H1 (cell line): ENCODE measurements at regions not wholly inside any gene's neighbourhood (a gene's known extent, or its start where the extent isn't known, plus 50 kb on each side); places are given as distances from the start of the nearest gene placed in this dataset.

Experiments used
- CTCF ChIA-PET: fragments of 300-600 bp; sonication (Branson Sonifier 250); formaldehyde crosslinking; loops from one replicate; lab custom pipeline; 2021; ENCODE audit not compliant: partially characterized antibody; lab: Charles Lee
- POLR2A ChIA-PET: fragments of 300-600 bp; sonication (Branson Sonifier 250); formaldehyde crosslinking; loops from one replicate; lab custom pipeline; 2021; ENCODE audit warnings: inconsistent platforms; ENCODE audit not compliant: partially characterized antibody; lab: Charles Lee
- DNase-seq, 2 experiments: peaks; one replicate each; pipeline versions ENCODE4 v3.0.0 to v3.0.0-alpha.2; 2010 to 2022; ENCODE audit warnings: low spot score in 2 of 2, low read depth in 1 of 2, mixed read lengths in 1 of 2
- FAIRE-seq: peaks from 2 replicates; lab custom pipeline; 2011; peaks lifted over from hg19 to GRCh38; lab: Jason Lieb, UNC
- H2AFZ ChIP-seq: 2 replicates; pipeline ENCODE4 v1.8.1; 2012; ENCODE audit warnings: low read length, inconsistent platforms
- H2AK5ac ChIP-seq: 2 replicates; pipeline ENCODE4 v1.6.1; 2013; ENCODE audit warnings: low read depth, low read length
- H2BK120ac ChIP-seq: replicated peaks from 2 replicates; pipeline ENCODE3; 2013; ENCODE audit warnings: low read depth, low read length, inconsistent platforms
- H2BK12ac ChIP-seq: 2 replicates; pipeline ENCODE4 v1.6.1; 2013; ENCODE audit warnings: low read depth, low read length
- H2BK15ac ChIP-seq: 2 replicates; pipeline ENCODE4 v1.6.1; 2013; ENCODE audit warnings: low read length
- H2BK20ac ChIP-seq: 2 replicates; pipeline ENCODE4 v1.6.1; 2013; ENCODE audit warnings: low read length
- H2BK5ac ChIP-seq: 2 replicates; pipeline ENCODE4 v1.6.1; 2013; ENCODE audit warnings: low read depth, low read length
- H3K14ac ChIP-seq: 2 replicates; pipeline ENCODE4 v1.6.1; 2013; ENCODE audit warnings: inconsistent platforms; ENCODE audit not compliant: insufficient read length
- H3K18ac ChIP-seq: 2 replicates; pipeline ENCODE4 v1.6.1; 2013; ENCODE audit warnings: low read length; ENCODE audit errors: extremely low read depth
- H3K23ac ChIP-seq: 2 replicates; pipeline ENCODE4 v1.6.1; 2013; ENCODE audit warnings: inconsistent platforms; ENCODE audit not compliant: insufficient read length
- H3K23me2 ChIP-seq: 2 replicates; pipeline ENCODE4 v1.6.1; 2013; ENCODE audit warnings: low read depth, low read length
- H3K27ac ChIP-seq: 2 replicates; pipeline ENCODE4 v1.6.1; 2011; ENCODE audit warnings: low read depth, low read length, inconsistent platforms
- H3K27me3 ChIP-seq, 4 experiments: replicated peaks in 1 of 4; 1 replicate in 1 of 4; 2 replicates in 3 of 4; pipeline versions ENCODE4 v1.6.1 to v1.8.1; 2011 to 2013; ENCODE audit warnings: low read length in 3 of 4, mild to moderate bottlenecking in 3 of 4, inconsistent platforms in 2 of 4, mixed read lengths in 2 of 4, moderate library complexity in 1 of 4; ENCODE audit not compliant: control insufficient read depth in 3 of 4, insufficient read depth in 3 of 4; ENCODE audit errors: extremely low read depth in 1 of 4
- H3K36me3 ChIP-seq, 4 experiments: 2 replicates each; pipeline versions ENCODE4 v1.6.1 to v1.8.1; 2011 to 2013; ENCODE audit warnings: mild to moderate bottlenecking in 4 of 4, low read length in 3 of 4, moderate library complexity in 2 of 4, control low read depth in 1 of 4, inconsistent platforms in 1 of 4; ENCODE audit not compliant: insufficient read depth in 4 of 4, control insufficient read depth in 2 of 4
- H3K4ac ChIP-seq: replicated peaks from 2 replicates; pipeline ENCODE3; 2013; ENCODE audit warnings: low read length, low read depth, mixed read lengths, inconsistent platforms; ENCODE audit not compliant: insufficient read length
- H3K4me1 ChIP-seq, 4 experiments: replicated peaks in 1 of 4; 1 replicate in 1 of 4; 2 replicates in 3 of 4; pipeline versions ENCODE4 v1.6.1 to v1.8.1; 2011 to 2013; ENCODE audit warnings: low read length in 3 of 4, inconsistent platforms in 2 of 4, mixed read lengths in 1 of 4; ENCODE audit not compliant: insufficient read depth in 4 of 4, control insufficient read depth in 3 of 4
- H3K4me2 ChIP-seq, 2 experiments: 2 replicates each; pipeline versions ENCODE4 v1.6.1 to v1.8.1; 2011 to 2013; ENCODE audit warnings: low read depth in 2 of 2, low read length in 2 of 2, control low read depth in 1 of 2, inconsistent platforms in 1 of 2, mild to moderate bottlenecking in 1 of 2; ENCODE audit not compliant: insufficient read depth in 1 of 2
- H3K4me3 ChIP-seq, 4 experiments: fragments of 200-600, 300-600 bp in 1 of 4; sonication (generic), shearing (Covaris generic), sonication (Bioruptor Twin) in 1 of 4; 2 replicates each; pipeline versions ENCODE4 v1.5.1 to v1.8.1; 2011 to 2016; ENCODE audit warnings: low read length in 4 of 4, low read depth in 3 of 4, control low read depth in 2 of 4, inconsistent platforms in 2 of 4, mild to moderate bottlenecking in 2 of 4, mixed read lengths in 1 of 4, moderate library complexity in 1 of 4; ENCODE audit not compliant: insufficient read depth in 2 of 4; ENCODE audit errors: extremely low read depth in 1 of 4
- H3K56ac ChIP-seq: replicated peaks from 2 replicates; pipeline ENCODE3; 2013; ENCODE audit warnings: low read depth, mild to moderate bottlenecking, mixed read lengths, low read length, inconsistent platforms; ENCODE audit not compliant: insufficient read length
- H3K79me1 ChIP-seq: 2 replicates; pipeline ENCODE4 v1.6.1; 2013; ENCODE audit warnings: low read depth, low read length, control low read depth
- H3K79me2 ChIP-seq, 2 experiments: 2 replicates each; pipeline versions ENCODE4 v1.6.1 to v1.8.1; 2012 to 2013; ENCODE audit warnings: low read length in 2 of 2, mild to moderate bottlenecking in 2 of 2, inconsistent platforms in 1 of 2; ENCODE audit not compliant: insufficient read depth in 2 of 2, control insufficient read depth in 1 of 2
- H3K9ac ChIP-seq, 4 experiments: replicated peaks in 1 of 4; 1 replicate in 1 of 4; 2 replicates in 3 of 4; pipeline versions ENCODE4 v1.6.1 to v1.8.1; 2011 to 2013; ENCODE audit warnings: low read depth in 3 of 4, low read length in 3 of 4, control low read depth in 2 of 4, mild to moderate bottlenecking in 2 of 4, moderate library complexity in 2 of 4, inconsistent platforms in 1 of 4; ENCODE audit errors: extremely low read depth in 1 of 4
- H3K9me3 ChIP-seq, 2 experiments: 2 replicates each; pipeline versions ENCODE4 v1.6.1 to v1.8.1; 2012 to 2013; ENCODE audit warnings: mild to moderate bottlenecking in 2 of 2, moderate library complexity in 2 of 2, control low read depth in 1 of 2, inconsistent platforms in 1 of 2, low read depth in 1 of 2, low read length in 1 of 2, mixed read lengths in 1 of 2; ENCODE audit not compliant: insufficient read depth in 2 of 2
- H4K20me1 ChIP-seq, 2 experiments: replicated peaks in 1 of 2; 2 replicates each; pipeline versions ENCODE3 to v1.8.1; 2011 to 2013; ENCODE audit warnings: inconsistent platforms in 2 of 2, low read length in 2 of 2, mild to moderate bottlenecking in 1 of 2; ENCODE audit not compliant: insufficient read depth in 2 of 2, control insufficient read depth in 1 of 2
- H4K5ac ChIP-seq: 2 replicates; pipeline ENCODE4 v1.6.1; 2013; ENCODE audit warnings: low read length, low read depth, mixed read lengths, inconsistent platforms; ENCODE audit not compliant: insufficient read length
- H4K8ac ChIP-seq: 2 replicates; pipeline ENCODE4 v1.8.0; 2013; ENCODE audit warnings: mild to moderate bottlenecking, moderate library complexity, low read length, inconsistent platforms; ENCODE audit not compliant: insufficient read depth; ENCODE audit errors: extremely low read depth
- H4K91ac ChIP-seq: replicated peaks from 2 replicates; pipeline ENCODE3; 2013; ENCODE audit warnings: low read length, mixed read lengths, inconsistent platforms; ENCODE audit not compliant: insufficient read length
- ATF3 ChIP-seq: IDR thresholded peaks from 2 replicates; pipeline ENCODE4 v1.6.1; 2011; ENCODE audit warnings: low read depth, mild to moderate bottlenecking, low read length; ENCODE audit not compliant: insufficient read depth
- CHD1 ChIP-seq: IDR thresholded peaks from 2 replicates; pipeline ENCODE4 v1.6.1; 2012; ENCODE audit warnings: low read depth, low read length, improper control_type of control experiment
- CTBP2 ChIP-seq: IDR thresholded peaks from 2 replicates; pipeline ENCODE4 v1.7.0; 2011; ENCODE audit warnings: borderline replicate concordance, mild to moderate bottlenecking, moderate library complexity, mixed read lengths, low read length; ENCODE audit not compliant: insufficient read depth, insufficient read length
- E2F6 ChIP-seq: IDR thresholded peaks from 2 replicates; pipeline ENCODE4 v1.6.1; 2012; ENCODE audit warnings: inconsistent platforms
- FOSL1 ChIP-seq: IDR thresholded peaks from 2 replicates; pipeline ENCODE4 v1.6.1; 2011; ENCODE audit warnings: mild to moderate bottlenecking, low read depth, low read length, moderate library complexity; ENCODE audit not compliant: insufficient read depth
- JUN ChIP-seq: IDR thresholded peaks from 2 replicates; pipeline ENCODE4 v1.6.1; 2011; ENCODE audit warnings: low read depth, mild to moderate bottlenecking, improper control_type of control experiment, low read length
- NRF1 ChIP-seq: IDR thresholded peaks from 2 replicates; pipeline ENCODE4 v1.6.1; 2011; ENCODE audit warnings: mild to moderate bottlenecking, low read depth, low read length, improper control_type of control experiment
- POLR2AphosphoS5 ChIP-seq: IDR thresholded peaks from 2 replicates; pipeline ENCODE4 v1.6.1; 2011; ENCODE audit warnings: low read depth, low read length
- RXRA ChIP-seq: IDR thresholded peaks from 2 replicates; pipeline ENCODE4 v1.6.1; 2011; ENCODE audit warnings: low read depth, mild to moderate bottlenecking, low read length, moderate library complexity; ENCODE audit not compliant: insufficient read depth
- SAP30 ChIP-seq: fragments of 300-600 bp; sonication (generic); IDR thresholded peaks from 2 replicates; pipeline ENCODE4 v1.7.1; 2012; ENCODE audit warnings: low read length, moderate library complexity, mild to moderate bottlenecking, inconsistent platforms; ENCODE audit not compliant: insufficient read depth, insufficient replicate concordance
- TAF1 ChIP-seq: IDR thresholded peaks from 2 replicates; pipeline ENCODE4 v1.6.1; 2011; ENCODE audit warnings: mild to moderate bottlenecking, low read depth, low read length
- TAF7 ChIP-seq: optimal IDR thresholded peaks from 2 replicates; pipeline ENCODE3; 2011; ENCODE audit warnings: low read depth, mild to moderate bottlenecking, inconsistent platforms, low read length, moderate library complexity, borderline replicate concordance
- TBP ChIP-seq: IDR thresholded peaks from 2 replicates; pipeline ENCODE4 v1.6.1; 2011; ENCODE audit warnings: low read depth, low read length, improper control_type of control experiment
- WGBS, 2 experiments: shearing (Covaris generic) in 1 of 2; methylation state at CpG; one replicate each; pipeline versions ENCODE4 v1.1.6 to v1.1.7; 2013 to 2015; ENCODE audit warnings: low lambda C conversion rate in 2 of 2, mixed read lengths in 2 of 2, inconsistent platforms in 1 of 2, low coverage in 1 of 2, missing lambda C conversion rate in 1 of 2; ENCODE audit not compliant: insufficient replicate concordance in 2 of 2, insufficient coverage in 1 of 2, insufficient read length in 1 of 2; ENCODE audit errors: extremely low coverage in 1 of 2, missing lambda C conversion rate in 1 of 2; 5-methylcytosine and 5-hydroxymethylcytosine counted together

GRCh38 chr15:69869881-69870505 is 227.7 kb downstream of the TLE3 start:
- Histone ChIP-seq H4K20me1 (no peaks in the 10 kb centered on the region), H2BK120ac (no peak overlapping the region), H3K23ac (no peak overlapping the region), H4K8ac (no peak overlapping the region), H3K9ac (no peak overlapping the region), H3K27me3 (no peaks in the 10 kb centered on the region), H3K4me2 (no peak overlapping the region), H3K23me2 (no peaks in the 10 kb centered on the region), H3K14ac (no peak overlapping the region), H2BK20ac (no peak overlapping the region), H4K91ac (no peak overlapping the region), H3K4ac (no peak overlapping the region), H3K9me3 (peaks cover 4 to 9% of the 10 kb centered on the region in 2 experiments; a peak in 1 of 4 replicates), H2BK5ac (no peak overlapping the region), H2BK12ac (no peak overlapping the region), H3K36me3 (no peaks in the 10 kb centered on the region), H2AFZ (no peak overlapping the region), H3K4me3 (no peak overlapping the region), H3K56ac (no peak overlapping the region), H3K4me1 (no peaks in the 10 kb centered on the region), H3K79me2 (no peaks in the 10 kb centered on the region), H3K27ac (no peak overlapping the region), H3K79me1 (no peaks in the 10 kb centered on the region), H2BK15ac (no peak overlapping the region), H4K5ac (no peak overlapping the region), H2AK5ac (no peak overlapping the region), H3K18ac (no peak overlapping the region)
- no peak for FAIRE-seq
- DNase-seq = no peak
- ChIA-PET CTCF (no interaction called here), POLR2A (no interaction called here)
- 83% methylated on average over 8 of the region's 9 CpGs; no CpG with 5 or more reads in 1 of the 2 experiments for WGBS, 2 experiments
- no peak for TF ChIP-seq CHD1
- no peak for TF ChIP-seq RXRA
- no peak for TF ChIP-seq E2F6
- TF ChIP-seq SAP30 = no peak
- TF ChIP-seq TAF1 = no peak
- TF ChIP-seq CTBP2 = no peak
- TF ChIP-seq TAF7 = no peak
- TF ChIP-seq TBP = no peak
- no peak for TF ChIP-seq NRF1
- TF ChIP-seq POLR2AphosphoS5 = no peak
- TF ChIP-seq JUN = no peak
- TF ChIP-seq FOSL1 = no peak
- no peak for TF ChIP-seq ATF3
